ENCODE measurements at regions not wholly inside any gene's neighbourhood (a gene's known extent, or its start where the extent isn't known, plus 50 kb on each side); places are given as distances from the start of the nearest gene placed in this dataset.

GRCh38 chr16:86414991-86415740 lies 95.2 kb upstream of the FOXF1 start:
- no peak for DNase-seq (ENCODE audit: extremely low read depth, insufficient read length)
- Histone ChIP-seq H3K27me3 (replicated peaks; ENCODE audit: control insufficient read depth, insufficient read depth, low read length) (no peaks in the 10 kb centered on the region), H3K4me3 (replicated peaks; ENCODE audit: low read depth, low read length) (no peak overlapping the region), H3K36me3 (ENCODE audit: control insufficient read depth, insufficient read depth, low read length) (no peaks in the 10 kb centered on the region)
- no peak for TF ChIP-seq CTCF (IDR thresholded peaks at IDR 0.05; ENCODE audit: insufficient read depth, low read length, poor library complexity, severe bottlenecking)

GRCh38 chr16:86418981-86419380 lies 91.3 kb upstream of the FOXF1 start:
- H3K4me3 ChIP-seq (replicated peaks; ENCODE audit: low read depth, low read length), result no peak overlapping the region
- no peak for DNase-seq (ENCODE audit: extremely low read depth, insufficient read length)
- TF ChIP-seq CTCF (IDR thresholded peaks at IDR 0.05; ENCODE audit: insufficient read depth, low read length, poor library complexity, severe bottlenecking), result no peak
- no peaks in the 10 kb centered on the region; the same call in 1 of the 2 replicates for H3K27me3 ChIP-seq (replicated peaks; ENCODE audit: control insufficient read depth, insufficient read depth, low read length)
- H3K36me3 ChIP-seq (ENCODE audit: control insufficient read depth, insufficient read depth, low read length), result no peaks in the 10 kb centered on the region

- no peak for TF ChIP-seq CTCF (IDR thresholded peaks at IDR 0.05; ENCODE audit: insufficient read depth, low read length, poor library complexity, severe bottlenecking)
- no peak for DNase-seq (ENCODE audit: extremely low read depth, insufficient read length)
- no peaks in the 10 kb centered on the region for H3K36me3 ChIP-seq (ENCODE audit: control insufficient read depth, insufficient read depth, low read length)
- H3K27me3 ChIP-seq (replicated peaks; ENCODE audit: control insufficient read depth, insufficient read depth, low read length), result no peaks in the 10 kb centered on the region; the same call in 1 of the 2 replicates
- no peak overlapping the region for H3K4me3 ChIP-seq (replicated peaks; ENCODE audit: low read depth, low read length)
Observed at GRCh38 chr16:86419518-86419917, 90.8 kb upstream of the FOXF1 start.

- Histone ChIP-seq H3K27me3 (replicated peaks; ENCODE audit: control insufficient read depth, insufficient read depth, low read length) (no peaks in the 10 kb centered on the region; the same call in 1 of the 2 replicates), H3K4me3 (replicated peaks; ENCODE audit: low read depth, low read length) (no peak overlapping the region), H3K36me3 (ENCODE audit: control insufficient read depth, insufficient read depth, low read length) (no peaks in the 10 kb centered on the region)
- DNase-seq (ENCODE audit: extremely low read depth, insufficient read length), result no peak
- no peak for TF ChIP-seq CTCF (IDR thresholded peaks at IDR 0.05; ENCODE audit: insufficient read depth, low read length, poor library complexity, severe bottlenecking)
Observed at GRCh38 chr16:86421995-86422394, 88.3 kb upstream of the FOXF1 start.

GRCh38 chr16:86424398-86424797 lies 85.9 kb upstream of the FOXF1 start:
- DNase-seq (ENCODE audit: extremely low read depth, insufficient read length), result no peak
- Histone ChIP-seq H3K36me3 (ENCODE audit: control insufficient read depth, insufficient read depth, low read length) (no peaks in the 10 kb centered on the region), H3K4me3 (replicated peaks; ENCODE audit: low read depth, low read length) (no peak overlapping the region), H3K27me3 (replicated peaks; ENCODE audit: control insufficient read depth, insufficient read depth, low read length) (no peaks in the 10 kb centered on the region; the same call in 1 of the 2 replicates)
- no peak for TF ChIP-seq CTCF (IDR thresholded peaks at IDR 0.05; ENCODE audit: insufficient read depth, low read length, poor library complexity, severe bottlenecking)

Measured in GM06990 (cell line).